Activated T-cell treated with anti-CD3 and anti-CD28 coated beads for 4 hours (primary cell): ENCODE measurements at regions not wholly inside any gene's neighbourhood (a gene's known extent, or its start where the extent isn't known, plus 50 kb on each side); places are given as distances from the start of the nearest gene placed in this dataset.
"Not testable (repeated sequence)": the region's sequence is repeated elsewhere in the genome, so short reads cannot be mapped to it uniquely, and the experiment has no call there.

Experiments
- DNase-seq: peaks from one replicate; pipeline ENCODE4 v3.0.0-alpha.2; 2020

- DNase-seq: no peak
Measured at GRCh38 chr2:195124391-195125079, 532.5 kb upstream of the SLC39A10 start.

GRCh38 chr2:195122653-195123052, 534.4 kb upstream of the SLC39A10 start:
- DNase-seq: no peak

- DNase-seq: no peak
Measured at GRCh38 chr2:195121341-195121740, 535.7 kb upstream of the SLC39A10 start.

GRCh38 chr2:195119231-195119630, 537.8 kb upstream of the SLC39A10 start:
- DNase-seq: no peak

- DNase-seq: no peak
Measured at GRCh38 chr2:195118276-195118675, 538.8 kb upstream of the SLC39A10 start.

- no peak for DNase-seq
Measured at GRCh38 chr2:195117011-195117410, 540.0 kb upstream of the SLC39A10 start.

GRCh38 chr2:195115738-195116137, 541.3 kb upstream of the SLC39A10 start:
- DNase-seq: no peak

GRCh38 chr2:195108182-195108581, 548.8 kb upstream of the SLC39A10 start:
- no peak for DNase-seq

GRCh38 chr2:195106681-195107380, 550.2 kb upstream of the SLC39A10 start:
- no peak for DNase-seq

- DNase-seq: no peak
Measured at GRCh38 chr2:195105581-195105980, 551.4 kb upstream of the SLC39A10 start.

GRCh38 chr2:195094330-195094729, 562.7 kb upstream of the SLC39A10 start:
- DNase-seq: no peak

- no peak for DNase-seq
Measured at GRCh38 chr2:195092341-195092740, 564.7 kb upstream of the SLC39A10 start.

GRCh38 chr2:195072806-195073205, 584.2 kb upstream of the SLC39A10 start:
- not testable (repeated sequence) for DNase-seq

- DNase-seq: no peak
Measured at GRCh38 chr2:195057001-195057400, 600.0 kb upstream of the SLC39A10 start.

- DNase-seq: no peak
Measured at GRCh38 chr2:195055996-195056395, 601.0 kb upstream of the SLC39A10 start.

GRCh38 chr2:195051401-195051800, 605.6 kb upstream of the SLC39A10 start:
- no peak for DNase-seq

- no peak for DNase-seq
Measured at GRCh38 chr2:195049372-195050031, 607.5 kb upstream of the SLC39A10 start.

- no peak for DNase-seq
Measured at GRCh38 chr2:195047955-195048354, 609.1 kb upstream of the SLC39A10 start.

GRCh38 chr2:195044801-195045200, 612.2 kb upstream of the SLC39A10 start:
- no peak for DNase-seq

GRCh38 chr2:195038153-195038552, 618.9 kb upstream of the SLC39A10 start:
- no peak for DNase-seq

GRCh38 chr2:195037045-195037444, 620.0 kb upstream of the SLC39A10 start:
- no peak for DNase-seq

- DNase-seq: no peak
Measured at GRCh38 chr2:195031411-195031810, 625.6 kb upstream of the SLC39A10 start.

- no peak for DNase-seq
Measured at GRCh38 chr2:195029804-195030654, 627.0 kb upstream of the SLC39A10 start.
